Neural cell (in vitro differentiated cells): ENCODE measurements at regions not wholly inside any gene's neighbourhood (a gene's known extent, or its start where the extent isn't known, plus 50 kb on each side); places are given as distances from the start of the nearest gene placed in this dataset.
"Not testable (repeated sequence)": the region's sequence is repeated elsewhere in the genome, so short reads cannot be mapped to it uniquely, and the experiment has no call there.

Experiments used
- H2AFZ ChIP-seq: fragments of 200-600, 300-800 bp; sonication (generic), shearing (Covaris generic); 2 replicates; pipeline ENCODE4 v1.6.0; 2014; ENCODE audit warnings: low read depth, mild to moderate bottlenecking, antibody characterized with exemption, low read length, moderate library complexity
- H3F3A ChIP-seq: fragments of 200-600 bp; shearing (Covaris generic); 2 replicates; pipeline ENCODE4 v1.6.1; 2016; ENCODE audit warnings: mild to moderate bottlenecking, moderate library complexity, mixed read lengths, antibody characterized with exemption, low read length; ENCODE audit not compliant: insufficient read depth, poor library complexity, severe bottlenecking
- H3K27ac ChIP-seq: fragments of 200-600, 300-800 bp; sonication (generic), shearing (Covaris generic); 2 replicates; pipeline ENCODE4 v1.5.1; 2014; ENCODE audit warnings: mild to moderate bottlenecking, low read length, moderate library complexity
- H3K27me3 ChIP-seq: fragments of 300-800, 200-600 bp; sonication (generic), shearing (Covaris generic); 2 replicates; pipeline ENCODE4 v1.6.0; 2014; ENCODE audit warnings: mild to moderate bottlenecking, low read depth, low read length, moderate library complexity; ENCODE audit not compliant: insufficient read depth
- H3K36me3 ChIP-seq: fragments of 300-800, 200-600 bp; sonication (generic), shearing (Covaris generic); 2 replicates; pipeline ENCODE4 v1.5.1; 2014; ENCODE audit warnings: mild to moderate bottlenecking, antibody characterized with exemption, low read length, moderate library complexity; ENCODE audit not compliant: insufficient read depth
- H3K4me2 ChIP-seq: fragments of 300-800, 200-600 bp; sonication (generic), shearing (Covaris generic); 2 replicates; pipeline ENCODE4 v1.6.0; 2014; ENCODE audit warnings: mild to moderate bottlenecking, low read length
- H3K4me3 ChIP-seq: fragments of 300-800, 200-600 bp; sonication (generic), shearing (Covaris generic); 2 replicates; pipeline ENCODE4 v1.5.1; 2014; ENCODE audit warnings: mild to moderate bottlenecking, low read length, moderate library complexity
- H3K79me2 ChIP-seq: fragments of 200-600 bp; shearing (Covaris generic); replicated peaks from 2 replicates; pipeline ENCODE4 v1.6.0; 2014; ENCODE audit warnings: mild to moderate bottlenecking, low read length, moderate library complexity; ENCODE audit not compliant: insufficient read depth
- H3K9ac ChIP-seq: fragments of 300-800, 200-600 bp; sonication (generic), shearing (Covaris generic); 2 replicates; pipeline ENCODE4 v1.6.1; 2016; ENCODE audit warnings: mild to moderate bottlenecking, low read length, mixed read lengths
- H3K9me2 ChIP-seq: fragments of 200-600 bp; shearing (Covaris generic); 2 replicates; pipeline ENCODE4 v1.6.1; 2016; ENCODE audit warnings: mild to moderate bottlenecking, low read length, mixed read lengths; ENCODE audit not compliant: insufficient read depth
- H3K9me3 ChIP-seq: fragments of 200-600, 300-800 bp; sonication (generic), shearing (Covaris generic); 2 replicates; pipeline ENCODE4 v1.6.1; 2016; ENCODE audit warnings: mild to moderate bottlenecking, mixed run types, low read length, moderate library complexity, mixed read lengths
- H4K20me1 ChIP-seq: fragments of 200-600 bp; shearing (Covaris generic); 2 replicates; pipeline ENCODE4 v1.6.1; 2016; ENCODE audit warnings: mild to moderate bottlenecking, mixed run types; ENCODE audit not compliant: insufficient read depth

DNA sequence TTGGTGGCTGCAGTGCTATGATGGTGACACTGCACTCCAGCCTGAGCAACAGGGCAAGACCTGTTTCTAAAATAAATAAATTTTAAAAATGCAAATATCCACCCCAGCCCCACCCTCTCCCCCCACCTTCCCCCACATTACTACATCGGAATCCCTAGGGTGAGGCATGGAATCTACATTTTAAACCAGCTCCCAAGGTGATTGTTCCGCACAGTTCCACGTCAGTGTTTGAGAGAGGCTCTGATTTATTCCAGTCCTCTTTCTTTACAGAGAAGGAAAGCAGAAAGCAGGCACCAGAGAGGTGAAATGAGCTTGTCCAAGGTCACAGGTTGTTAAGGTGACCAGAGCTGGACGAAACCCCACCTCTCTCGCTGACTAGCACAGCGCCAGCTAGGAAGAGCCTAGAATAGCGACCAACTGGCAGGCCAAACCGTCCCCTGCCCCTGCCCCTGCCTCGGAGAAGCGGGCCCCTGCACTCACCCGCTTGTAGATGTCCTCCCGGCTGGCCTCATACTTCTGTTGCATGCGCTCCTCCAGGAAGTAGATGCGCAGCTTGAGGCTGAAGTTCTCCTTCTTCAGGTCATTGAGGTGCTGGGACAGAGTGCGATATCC is 136.7 kb upstream of the NBPF9 start:
- H3K27ac ChIP-seq, H3K4me2 ChIP-seq, H3K36me3 ChIP-seq, H4K20me1 ChIP-seq, H3K9me3 ChIP-seq, H3K4me3 ChIP-seq, H3F3A ChIP-seq, H2AFZ ChIP-seq, H3K79me2 ChIP-seq, H3K9ac ChIP-seq, H3K9me2 ChIP-seq, H3K27me3 ChIP-seq: not testable (repeated sequence)

DNA sequence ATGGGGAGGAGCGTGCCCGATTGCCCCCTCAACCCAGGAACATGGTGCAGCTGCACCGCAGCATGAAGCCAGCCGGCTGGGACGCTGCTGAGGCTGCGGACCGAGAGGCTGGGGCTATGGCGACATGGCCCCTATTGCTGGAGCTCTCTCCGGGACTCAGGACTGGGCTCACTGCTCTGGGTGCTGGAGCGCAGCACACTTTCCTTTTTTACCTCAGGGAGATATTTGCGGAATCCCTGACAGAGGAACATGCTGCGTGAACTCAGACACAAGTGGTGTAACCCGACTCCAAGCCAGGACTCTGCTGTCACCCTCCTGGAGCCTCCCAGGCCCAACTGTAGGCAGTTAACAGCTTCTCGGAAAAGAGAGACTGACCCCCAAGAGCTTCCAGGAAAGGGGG is 137.2 kb upstream of the NBPF9 start:
- not testable (repeated sequence) for H3K36me3 ChIP-seq, H3K4me2 ChIP-seq, H3K9me2 ChIP-seq, H4K20me1 ChIP-seq, H3K27ac ChIP-seq, H2AFZ ChIP-seq, H3F3A ChIP-seq, H3K9ac ChIP-seq, H3K9me3 ChIP-seq, H3K27me3 ChIP-seq, H3K4me3 ChIP-seq, H3K79me2 ChIP-seq

DNA sequence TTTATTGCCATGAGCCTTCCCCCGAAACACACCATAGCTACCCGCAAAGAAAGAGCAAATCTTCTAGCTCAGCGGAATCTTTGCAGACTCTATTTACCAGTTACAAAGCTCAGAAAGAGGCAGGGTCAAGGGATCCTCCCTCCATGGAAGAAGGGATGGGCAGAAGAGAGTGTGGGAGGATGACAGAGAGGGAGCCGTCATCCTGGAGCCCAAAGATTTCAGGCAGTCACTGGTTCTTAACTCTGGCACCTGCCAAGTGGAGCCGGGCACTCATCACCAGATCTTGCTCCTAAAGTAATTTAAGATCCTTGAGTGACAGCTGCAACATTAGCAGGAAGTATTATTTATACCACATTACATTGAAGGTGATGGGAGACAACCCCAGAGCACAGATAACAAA is 137.9 kb upstream of the NBPF9 start:
- not testable (repeated sequence) for H3K27me3 ChIP-seq, H3K9ac ChIP-seq, H3K79me2 ChIP-seq, H4K20me1 ChIP-seq, H3K4me2 ChIP-seq, H3K9me3 ChIP-seq, H2AFZ ChIP-seq, H3K4me3 ChIP-seq, H3F3A ChIP-seq, H3K9me2 ChIP-seq, H3K36me3 ChIP-seq, H3K27ac ChIP-seq

DNA sequence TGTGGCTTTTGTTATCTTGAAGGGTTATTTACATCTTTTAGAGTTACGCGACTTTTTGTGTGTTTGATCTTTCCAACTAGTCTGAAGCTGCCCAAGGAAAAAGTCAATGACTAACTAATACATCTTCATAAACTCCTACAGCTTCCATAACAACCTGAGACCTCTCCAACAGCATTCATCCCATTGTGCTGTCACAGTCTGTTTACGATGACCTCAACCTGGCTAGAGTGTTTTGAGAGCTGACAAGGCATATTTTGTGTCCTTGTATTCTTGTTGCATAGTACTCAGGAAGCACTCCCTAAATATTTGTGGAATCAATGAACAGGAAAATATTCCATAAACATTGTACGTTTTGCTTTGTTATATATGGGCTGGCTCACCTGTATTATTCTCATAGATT is 140.2 kb upstream of the NBPF9 start:
- not testable (repeated sequence) for H4K20me1 ChIP-seq, H2AFZ ChIP-seq, H3K36me3 ChIP-seq, H3K4me3 ChIP-seq, H3K9me3 ChIP-seq, H3K4me2 ChIP-seq, H3K9ac ChIP-seq, H3K9me2 ChIP-seq, H3K27ac ChIP-seq, H3F3A ChIP-seq, H3K79me2 ChIP-seq, H3K27me3 ChIP-seq

DNA sequence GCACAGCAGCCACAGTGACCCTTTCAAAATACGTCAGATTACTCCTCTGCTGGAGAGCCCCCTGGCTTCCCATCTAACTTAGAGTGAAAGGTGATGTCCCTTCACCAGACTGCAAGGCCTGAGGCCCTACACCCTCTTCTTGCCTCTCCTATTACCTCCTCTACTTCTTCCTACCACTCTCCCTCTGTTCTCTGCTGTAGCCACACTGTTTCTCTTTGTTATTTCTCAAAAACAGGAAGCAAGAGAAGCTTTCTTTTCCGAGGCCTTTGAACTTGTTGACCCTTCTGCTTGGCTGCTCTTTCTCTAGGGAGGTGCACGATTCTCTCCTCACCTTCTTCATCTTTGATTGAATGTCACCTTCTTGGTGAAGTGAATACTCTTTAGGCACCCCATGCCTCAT is 141.3 kb upstream of the NBPF9 start:
- H3K36me3 ChIP-seq, H3K9me3 ChIP-seq, H3K79me2 ChIP-seq, H3K4me2 ChIP-seq, H2AFZ ChIP-seq, H3K9me2 ChIP-seq, H3K27ac ChIP-seq, H3K4me3 ChIP-seq, H3K27me3 ChIP-seq, H3F3A ChIP-seq, H3K9ac ChIP-seq, H4K20me1 ChIP-seq: not testable (repeated sequence)

DNA sequence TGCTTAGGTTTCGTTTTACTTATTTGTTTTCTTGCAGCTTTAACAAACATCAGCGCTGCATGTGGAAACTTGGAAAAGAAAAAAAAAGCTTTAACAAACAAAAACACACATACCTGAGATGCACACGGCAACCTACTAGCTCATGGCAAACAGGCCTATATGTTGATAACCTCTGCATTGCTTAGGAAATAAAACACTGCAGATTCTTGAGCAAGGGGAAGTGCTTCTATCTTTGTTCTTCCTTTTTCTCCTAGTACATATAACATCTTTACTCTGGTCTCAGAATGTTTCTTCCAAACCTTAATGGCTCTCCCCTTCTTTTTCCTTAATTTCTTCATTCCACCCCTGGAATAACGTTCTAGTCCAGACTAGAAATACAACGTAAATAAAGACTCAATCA is 142.9 kb upstream of the NBPF9 start:
- H3K36me3 ChIP-seq, H3K79me2 ChIP-seq, H3K4me3 ChIP-seq, H3K27ac ChIP-seq, H3K4me2 ChIP-seq, H3F3A ChIP-seq, H2AFZ ChIP-seq, H3K9me2 ChIP-seq, H3K27me3 ChIP-seq, H3K9ac ChIP-seq, H4K20me1 ChIP-seq, H3K9me3 ChIP-seq: not testable (repeated sequence)

DNA sequence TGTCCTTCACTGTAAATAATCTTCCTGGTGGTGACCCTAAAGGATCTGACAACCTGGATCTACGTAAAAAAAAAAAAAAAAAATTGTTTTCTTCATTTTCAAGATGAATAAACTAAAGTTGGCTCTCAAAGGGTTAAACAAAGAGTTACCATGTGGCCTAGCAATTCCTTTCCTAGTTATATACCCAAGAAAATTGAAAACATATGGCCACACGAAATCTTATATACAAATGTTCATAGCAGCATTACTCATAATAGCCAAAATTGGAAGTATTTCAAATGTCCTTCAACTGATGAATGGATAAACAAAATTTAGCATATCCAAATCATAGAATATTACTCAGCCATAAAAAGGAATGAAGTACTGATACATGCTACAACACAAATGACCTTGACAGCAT is 145.3 kb upstream of the NBPF9 start:
- not testable (repeated sequence) for H3F3A ChIP-seq, H3K79me2 ChIP-seq, H3K4me2 ChIP-seq, H3K27ac ChIP-seq, H3K9ac ChIP-seq, H3K36me3 ChIP-seq, H2AFZ ChIP-seq, H3K27me3 ChIP-seq, H4K20me1 ChIP-seq, H3K9me3 ChIP-seq, H3K9me2 ChIP-seq, H3K4me3 ChIP-seq

DNA sequence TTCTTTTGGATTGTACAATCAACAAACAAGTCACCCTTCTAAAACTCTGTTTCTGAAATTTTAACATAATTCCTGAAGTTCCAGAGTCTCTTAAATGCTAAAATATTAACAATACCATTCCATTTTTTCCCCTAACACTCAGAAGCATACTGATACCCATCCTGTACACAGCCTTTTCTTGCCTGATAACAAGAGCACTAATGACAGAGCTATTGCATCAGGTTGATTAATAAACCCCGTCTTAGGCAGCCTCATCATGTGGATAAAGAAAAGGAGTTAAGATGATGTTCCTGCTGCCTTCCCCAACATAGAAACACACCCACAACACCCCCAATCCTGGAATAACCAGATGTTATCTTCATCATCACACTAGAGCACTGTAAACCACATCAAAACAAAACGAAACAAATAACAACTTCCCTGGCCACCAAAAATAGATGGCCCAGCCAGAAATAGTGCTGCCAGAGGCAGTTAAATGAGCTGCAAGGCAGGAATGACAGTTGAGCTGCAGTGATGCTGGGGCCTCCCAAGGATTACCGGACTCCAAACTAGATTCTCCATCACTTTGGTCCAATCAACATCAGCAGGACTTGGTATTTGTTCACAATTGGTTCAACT is 146.6 kb upstream of the NBPF9 start:
- H3K36me3 ChIP-seq, H3F3A ChIP-seq, H3K9ac ChIP-seq, H3K9me2 ChIP-seq, H3K9me3 ChIP-seq, H4K20me1 ChIP-seq, H3K79me2 ChIP-seq, H3K27me3 ChIP-seq, H2AFZ ChIP-seq, H3K27ac ChIP-seq, H3K4me3 ChIP-seq, H3K4me2 ChIP-seq: not testable (repeated sequence)
